Breast epithelium (tissue), 3 donors: ENCODE measurements at regions not wholly inside any gene's neighbourhood (a gene's known extent, or its start where the extent isn't known, plus 50 kb on each side); places are given as distances from the start of the nearest gene placed in this dataset.

ENCODE experiments used
- POLR2A ChIP-seq: fragments of 450-650 bp; IDR thresholded peaks from one replicate; pipeline ENCODE4 v1.6.1; 2016; ENCODE audit warnings: antibody characterized with exemption, mild to moderate bottlenecking, moderate library complexity
- POLR2AphosphoS5 ChIP-seq, 3 donors: sonication (generic); formaldehyde crosslinking; IDR thresholded peaks; one replicate each; pipeline ENCODE4 v1.6.1; 2017; ENCODE audit warnings: antibody characterized with exemption in 3 of 3
- TF ChIP-seq, protein P1 (sequence below), 3 donors: fragments of 450-650 bp; IDR thresholded peaks; one replicate each; pipeline ENCODE4 v1.5.1; 2016 to 2017; ENCODE audit warnings: antibody characterized with exemption in 3 of 3, mild to moderate bottlenecking in 3 of 3, moderate library complexity in 3 of 3

DNA sequence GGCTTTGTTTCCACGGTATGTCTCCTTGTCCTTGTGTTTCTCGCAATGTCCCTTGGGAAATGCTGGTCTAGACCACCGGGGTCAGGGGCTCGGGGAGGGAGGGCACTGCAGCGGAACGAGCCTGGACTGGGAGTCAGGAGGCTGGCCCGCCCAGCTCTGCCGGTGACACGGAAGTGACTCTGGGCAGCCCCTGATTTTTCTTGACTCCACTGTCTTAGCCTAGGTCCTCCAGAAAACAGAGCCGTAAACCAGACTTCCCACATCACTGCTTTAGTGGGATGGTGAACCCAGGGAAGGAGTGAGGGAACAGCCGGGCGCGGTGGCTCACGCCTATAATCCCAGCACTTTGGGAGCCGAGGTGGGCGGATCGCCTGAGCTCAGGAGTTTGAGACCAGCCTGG lies 144.2 kb downstream of the ASB1 start:
- TF ChIP-seq POLR2A (no peak), POLR2AphosphoS5 (IDR thresholded peaks at IDR 0.05) (no peak)
- TF ChIP-seq, protein P1, sequence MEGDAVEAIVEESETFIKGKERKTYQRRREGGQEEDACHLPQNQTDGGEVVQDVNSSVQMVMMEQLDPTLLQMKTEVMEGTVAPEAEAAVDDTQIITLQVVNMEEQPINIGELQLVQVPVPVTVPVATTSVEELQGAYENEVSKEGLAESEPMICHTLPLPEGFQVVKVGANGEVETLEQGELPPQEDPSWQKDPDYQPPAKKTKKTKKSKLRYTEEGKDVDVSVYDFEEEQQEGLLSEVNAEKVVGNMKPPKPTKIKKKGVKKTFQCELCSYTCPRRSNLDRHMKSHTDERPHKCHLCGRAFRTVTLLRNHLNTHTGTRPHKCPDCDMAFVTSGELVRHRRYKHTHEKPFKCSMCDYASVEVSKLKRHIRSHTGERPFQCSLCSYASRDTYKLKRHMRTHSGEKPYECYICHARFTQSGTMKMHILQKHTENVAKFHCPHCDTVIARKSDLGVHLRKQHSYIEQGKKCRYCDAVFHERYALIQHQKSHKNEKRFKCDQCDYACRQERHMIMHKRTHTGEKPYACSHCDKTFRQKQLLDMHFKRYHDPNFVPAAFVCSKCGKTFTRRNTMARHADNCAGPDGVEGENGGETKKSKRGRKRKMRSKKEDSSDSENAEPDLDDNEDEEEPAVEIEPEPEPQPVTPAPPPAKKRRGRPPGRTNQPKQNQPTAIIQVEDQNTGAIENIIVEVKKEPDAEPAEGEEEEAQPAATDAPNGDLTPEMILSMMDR (IDR thresholded peaks at IDR 0.05), result no peak
